ENCODE measurements at regions not wholly inside any gene's neighbourhood (a gene's known extent, or its start where the extent isn't known, plus 50 kb on each side); places are given as distances from the start of the nearest gene placed in this dataset.
A peak's percentile ranks its signal among the peaks of the same experiment; 100 is the strongest.
"Not testable (repeated sequence)": the region's sequence is repeated elsewhere in the genome, so short reads cannot be mapped to it uniquely, and the experiment has no call there.

- DNase-seq (ENCODE audit: low read depth) = no peak
Observed at GRCh38 chr4:188956566-188956965, 817.3 kb downstream of the TRIML1 start.

GRCh38 chr4:188958346-188958745 is 819.1 kb downstream of the TRIML1 start:
- no peak for DNase-seq (ENCODE audit: low read depth)

GRCh38 chr4:188959424-188959823 is 820.2 kb downstream of the TRIML1 start:
- no peak for DNase-seq (ENCODE audit: low read depth)

GRCh38 chr4:188960411-188961093 is 821.3 kb downstream of the TRIML1 start:
- DNase-seq (ENCODE audit: low read depth) = no peak

- DNase-seq (ENCODE audit: low read depth) = peak; percentile 21
Observed at GRCh38 chr4:188971125-188971524, 831.9 kb downstream of the TRIML1 start.

- no peak for DNase-seq (ENCODE audit: low read depth)
Observed at GRCh38 chr4:188975271-188975670, 836.0 kb downstream of the TRIML1 start.

DNA sequence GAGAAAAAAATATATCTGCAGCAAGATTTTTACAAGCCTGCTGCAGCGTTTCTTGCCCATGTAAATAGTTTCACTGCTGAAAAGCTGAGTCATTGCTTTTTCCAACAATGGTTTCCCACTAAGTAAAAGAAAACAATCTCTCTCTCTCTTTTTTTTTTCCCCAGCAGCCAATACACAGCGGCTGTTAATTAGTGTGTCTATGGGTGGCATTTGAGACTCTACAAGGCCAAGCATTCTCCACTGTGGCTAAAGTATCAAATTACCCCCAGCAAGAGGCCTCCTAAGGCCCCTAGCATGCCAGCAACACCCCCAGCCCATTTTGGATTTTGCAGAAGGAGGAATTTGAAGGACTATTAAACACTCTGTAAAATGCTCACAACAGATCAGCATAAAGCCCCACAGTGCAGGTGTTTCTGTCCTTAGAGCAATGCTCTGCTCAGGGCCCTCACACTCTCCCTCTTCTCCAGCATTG is 837.4 kb downstream of the TRIML1 start:
- peak; percentile 47 for DNase-seq (ENCODE audit: low read depth)

- not testable (repeated sequence) for DNase-seq (ENCODE audit: low read depth)
Observed at GRCh38 chr4:188977232-188977631, 838.0 kb downstream of the TRIML1 start.

- DNase-seq (ENCODE audit: low read depth) = no peak
Observed at GRCh38 chr4:188984518-188984917, 845.3 kb downstream of the TRIML1 start.

DNA sequence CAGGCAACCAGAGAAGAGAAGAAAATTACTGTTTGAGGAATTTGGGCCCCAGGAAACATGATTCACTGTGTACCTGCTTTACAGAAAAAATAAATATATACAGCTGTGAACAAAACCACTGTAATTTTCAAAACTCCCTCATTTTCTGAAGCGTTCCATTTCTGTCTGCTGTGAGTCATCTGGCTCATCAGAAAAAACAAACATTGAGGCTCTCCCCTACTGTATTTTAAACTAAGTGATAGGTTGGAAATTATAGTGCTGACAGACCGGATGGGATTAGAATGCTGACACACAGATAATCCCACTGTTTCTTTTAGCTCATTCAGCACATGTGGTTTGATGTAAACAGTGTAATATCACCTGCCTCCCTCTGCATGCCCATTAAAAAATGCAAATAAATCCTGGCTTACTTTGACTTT is 847.0 kb downstream of the TRIML1 start:
- peak; percentile 27 for DNase-seq (ENCODE audit: low read depth)

DNA sequence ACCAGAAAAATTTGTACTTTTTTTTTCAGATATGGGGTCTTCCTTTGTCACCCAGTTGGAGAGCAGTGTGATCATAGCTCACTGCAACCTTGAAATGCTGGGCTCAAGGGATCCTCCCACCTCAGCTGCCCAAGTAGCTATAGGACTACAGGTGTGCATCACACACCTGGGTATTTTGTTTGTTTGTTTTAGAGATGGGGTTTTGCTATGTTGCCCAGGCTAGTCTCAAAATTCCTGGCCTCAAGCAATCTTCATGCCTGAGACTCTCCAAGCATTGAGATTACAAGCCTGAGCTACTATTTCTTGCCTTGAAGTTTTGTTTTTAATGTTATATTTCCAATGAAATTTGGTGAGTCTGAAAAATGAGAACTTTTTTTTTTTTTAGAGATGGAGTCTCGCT is 847.8 kb downstream of the TRIML1 start:
- no peak for DNase-seq (ENCODE audit: low read depth)

- no peak for DNase-seq (ENCODE audit: low read depth)
Observed at GRCh38 chr4:188988131-188988530, 848.9 kb downstream of the TRIML1 start.

- no peak for DNase-seq (ENCODE audit: low read depth)
Observed at GRCh38 chr4:188989371-188989770, 850.1 kb downstream of the TRIML1 start.

DNA sequence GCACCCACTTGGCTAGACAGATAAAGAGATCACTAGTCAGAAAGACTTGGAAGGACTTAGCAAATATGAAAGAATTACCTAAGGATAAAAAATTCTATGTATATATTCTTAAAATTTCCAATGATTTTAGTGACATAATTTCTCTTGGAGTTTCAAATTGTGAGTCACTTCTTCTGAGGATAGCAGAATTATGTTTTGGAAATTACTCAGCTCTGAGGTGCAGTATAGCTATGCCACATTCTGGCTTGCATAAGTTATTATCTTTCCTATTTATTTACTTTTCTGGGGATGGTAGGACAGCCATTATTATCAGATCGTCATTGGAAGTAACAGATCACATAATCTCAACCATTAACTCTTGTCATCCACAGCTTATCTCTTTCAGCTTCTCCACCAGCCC is 853.5 kb downstream of the TRIML1 start:
- no peak for DNase-seq (ENCODE audit: low read depth)

DNA sequence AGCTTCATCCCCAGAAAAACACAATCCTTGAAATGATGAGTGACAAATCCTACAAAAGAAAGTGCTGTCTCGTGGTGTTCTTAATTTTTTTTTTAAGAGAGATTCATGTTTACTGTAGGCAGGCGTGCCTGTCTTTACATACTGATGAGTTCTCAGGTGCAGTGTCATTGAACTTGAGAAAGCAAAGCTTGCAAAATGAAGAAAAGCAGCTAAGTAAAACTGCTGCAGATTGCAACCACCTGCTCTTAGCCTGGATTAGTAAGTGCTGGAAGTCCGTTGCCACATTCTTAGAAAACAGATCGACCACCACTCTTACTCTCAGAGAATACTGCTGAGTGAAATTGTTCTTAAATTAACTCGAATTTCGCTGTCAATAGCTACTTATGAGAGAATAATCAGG is 854.6 kb downstream of the TRIML1 start:
- DNase-seq (ENCODE audit: low read depth) = no peak

- no peak for DNase-seq (ENCODE audit: low read depth)
Observed at GRCh38 chr4:189001283-189001970, 862.2 kb downstream of the TRIML1 start.

DNA sequence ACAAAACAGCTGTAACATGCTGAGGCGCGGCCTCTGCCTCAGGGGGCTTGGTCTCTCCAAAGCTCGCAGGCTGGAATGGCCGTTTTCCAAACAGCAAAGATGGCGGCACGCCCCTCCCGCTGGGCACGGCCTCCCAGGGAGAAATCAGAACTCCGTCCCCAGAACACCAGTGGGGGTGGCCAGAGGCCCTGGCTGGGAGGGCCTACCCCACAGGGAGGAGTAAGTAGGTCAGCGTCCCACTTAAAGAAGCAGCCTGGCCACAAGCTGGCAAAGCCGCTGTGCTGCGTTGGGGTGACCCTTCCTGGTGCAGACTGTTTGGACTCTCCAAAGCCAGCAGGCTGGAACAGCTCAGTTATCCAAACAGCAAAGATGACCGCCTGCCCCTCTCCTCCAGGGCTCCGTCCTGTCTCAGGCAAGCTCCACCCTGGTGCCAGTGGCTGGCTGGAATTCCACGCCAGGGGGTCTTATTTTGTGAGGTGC is 862.8 kb downstream of the TRIML1 start:
- no peak for DNase-seq (ENCODE audit: low read depth)

DNA sequence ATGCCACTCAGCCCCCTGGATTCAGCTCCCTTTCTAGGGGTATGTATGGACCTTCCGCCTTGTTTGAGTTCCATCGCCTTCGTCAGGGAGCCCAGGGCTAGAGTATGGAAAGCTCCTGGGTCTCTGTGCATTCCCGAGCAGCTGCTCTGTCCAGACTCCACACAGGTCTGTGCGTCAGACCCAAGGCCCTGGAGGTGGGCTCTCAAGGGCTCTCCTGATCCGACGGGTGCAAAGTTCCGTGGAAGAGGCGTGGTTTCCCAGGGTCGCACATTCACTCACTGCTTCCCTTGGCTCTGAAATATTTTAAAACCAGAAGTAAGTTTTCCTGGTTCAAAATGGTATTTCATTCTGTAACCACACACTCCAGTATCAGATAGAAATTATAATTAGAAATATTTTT is 863.2 kb downstream of the TRIML1 start:
- no peak for DNase-seq (ENCODE audit: low read depth)

DNA sequence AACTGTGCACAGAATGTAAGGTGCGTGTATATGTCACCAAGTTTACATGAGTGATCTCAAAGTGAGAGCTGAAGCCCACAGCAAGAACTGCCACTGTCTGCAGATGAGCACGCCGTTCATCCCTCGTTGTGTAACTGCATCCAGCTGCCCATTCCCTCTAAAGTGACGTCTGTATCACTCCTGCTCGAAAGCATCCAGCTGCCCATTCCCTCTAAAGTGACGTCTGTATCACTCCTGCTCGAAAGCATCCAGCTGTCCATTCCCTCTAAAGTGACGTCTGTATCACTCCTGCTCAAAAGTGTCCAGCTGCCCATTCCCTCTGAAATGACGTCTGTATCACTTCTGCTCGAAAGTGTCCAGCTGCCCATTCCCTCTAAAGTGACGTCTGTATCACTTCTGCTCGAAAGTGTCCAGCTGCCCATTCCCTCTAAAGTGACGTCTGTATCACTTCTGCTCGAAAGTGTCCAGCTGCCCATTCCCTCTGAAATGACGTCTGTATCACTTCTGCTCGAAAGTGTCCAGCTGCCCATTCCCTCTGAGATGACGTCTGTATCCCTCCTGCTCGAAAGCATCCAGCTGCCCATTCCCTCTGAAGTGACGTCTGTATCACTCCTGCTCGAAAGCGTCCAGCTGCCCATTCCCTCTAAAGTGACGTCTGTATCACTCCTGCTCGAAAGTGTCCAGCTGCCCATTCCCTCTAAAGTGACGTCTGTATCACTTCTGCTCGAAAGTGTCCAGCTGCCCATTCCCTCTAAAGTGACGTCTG is 871.4 kb downstream of the TRIML1 start:
- not testable (repeated sequence) for DNase-seq (ENCODE audit: low read depth)

- DNase-seq (ENCODE audit: low read depth) = peak; percentile 2
Observed at GRCh38 chr4:189021831-189022230, 882.6 kb downstream of the TRIML1 start.

DNA sequence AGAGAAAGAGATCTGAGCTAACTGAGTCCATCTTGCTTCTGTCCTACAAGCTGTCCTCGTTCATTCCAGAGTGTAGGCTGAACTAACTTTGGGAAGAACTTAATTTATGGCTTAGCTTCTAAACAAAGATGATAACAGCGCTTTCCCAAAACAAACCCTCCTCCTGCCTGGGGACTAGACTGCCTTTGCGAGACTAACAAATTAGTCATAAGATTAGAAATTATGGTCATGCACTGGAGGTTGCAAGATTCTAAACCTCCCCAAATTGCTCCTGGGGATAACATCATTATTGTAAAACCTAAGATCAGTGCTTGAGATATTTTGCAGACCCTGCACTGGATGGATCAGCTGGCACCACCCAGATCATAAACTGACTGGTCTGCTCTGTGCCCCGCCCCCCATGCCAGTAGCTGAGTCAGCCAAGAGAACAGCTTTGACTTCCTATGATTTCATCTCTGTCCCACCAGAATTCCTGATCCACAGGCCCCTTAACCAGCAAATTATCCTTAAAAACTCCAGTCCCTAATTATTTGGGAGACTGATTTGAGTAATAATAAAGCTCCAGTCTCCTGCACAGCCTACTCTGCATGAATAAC is 883.3 kb downstream of the TRIML1 start:
- DNase-seq (ENCODE audit: low read depth) = no peak

DNA sequence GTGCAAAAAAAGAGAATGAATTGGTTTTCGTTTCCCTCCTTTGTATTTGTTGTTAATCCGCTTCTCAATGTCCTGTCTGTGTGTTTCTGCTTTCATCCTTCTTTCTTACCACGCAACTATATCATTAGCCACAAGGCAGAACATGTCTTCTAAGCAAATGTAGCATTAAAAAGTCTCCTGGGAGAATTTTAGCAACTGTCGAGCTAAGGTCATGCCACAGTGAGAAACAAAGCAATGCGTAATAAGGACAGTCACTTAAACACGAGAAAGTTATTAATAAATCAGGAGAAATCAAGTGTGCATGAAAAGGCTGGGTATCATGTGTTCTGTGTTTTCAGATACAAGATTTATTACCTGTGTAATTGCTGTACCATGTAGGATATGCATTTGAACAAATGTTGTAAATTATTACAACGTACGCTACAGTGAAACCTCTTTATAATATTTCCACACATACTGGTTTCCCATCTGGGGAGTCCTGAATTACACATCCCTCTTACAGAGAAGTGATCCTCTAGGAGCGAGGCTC is 890.8 kb downstream of the TRIML1 start:
- no peak for DNase-seq (ENCODE audit: low read depth)

All from fibroblast of the conjunctiva (primary cell).